ENCODE measurements at regions not wholly inside any gene's neighbourhood (a gene's known extent, or its start where the extent isn't known, plus 50 kb on each side); places are given as distances from the start of the nearest gene placed in this dataset.

- Histone ChIP-seq H3K27ac (no peak overlapping the region), H3K27me3 (no peaks in the 10 kb centered on the region), H3K9me3 (no peaks in the 10 kb centered on the region), H3K36me3 (no peaks in the 10 kb centered on the region), H3K4me3 (ENCODE audit: low read depth in 1 of 2, low read length in 1 of 2) (no peak overlapping the region), H3K4me1 (ENCODE audit: control insufficient read depth in 1 of 2, insufficient read depth in 1 of 2, low read depth in 1 of 2, low read length in 1 of 2) (no peaks in the 10 kb centered on the region)
- TF ChIP-seq CTCF (IDR thresholded peaks at IDR 0.05), result no peak
Measured at GRCh38 chr10:128734161-128734560, 607.9 kb upstream of the MKI67 start.

GRCh38 chr10:128734734-128735133 is 608.5 kb upstream of the MKI67 start:
- H3K4me1 ChIP-seq (ENCODE audit: control insufficient read depth in 1 of 2, insufficient read depth in 1 of 2, low read depth in 1 of 2, low read length in 1 of 2), result no peaks in the 10 kb centered on the region
- H3K4me3 ChIP-seq (ENCODE audit: low read depth in 1 of 2, low read length in 1 of 2), result no peak overlapping the region
- H3K9me3 ChIP-seq, result no peaks in the 10 kb centered on the region
- H3K36me3 ChIP-seq, result no peaks in the 10 kb centered on the region
- H3K27me3 ChIP-seq, result no peaks in the 10 kb centered on the region
- H3K27ac ChIP-seq, result no peak overlapping the region
- no peak for TF ChIP-seq CTCF (IDR thresholded peaks at IDR 0.05)

- H3K27ac ChIP-seq, result no peak overlapping the region
- no peak overlapping the region for H3K4me3 ChIP-seq (ENCODE audit: low read depth in 1 of 2, low read length in 1 of 2)
- H3K4me1 ChIP-seq (ENCODE audit: control insufficient read depth in 1 of 2, insufficient read depth in 1 of 2, low read depth in 1 of 2, low read length in 1 of 2), result no peaks in the 10 kb centered on the region
- no peaks in the 10 kb centered on the region for H3K27me3 ChIP-seq
- no peaks in the 10 kb centered on the region for H3K36me3 ChIP-seq
- no peaks in the 10 kb centered on the region for H3K9me3 ChIP-seq
- no peak for TF ChIP-seq CTCF (IDR thresholded peaks at IDR 0.05)
Measured at GRCh38 chr10:128735996-128736395, 609.8 kb upstream of the MKI67 start.

- TF ChIP-seq CTCF (IDR thresholded peaks at IDR 0.05), result no peak
- Histone ChIP-seq H3K9me3 (no peaks in the 10 kb centered on the region), H3K27ac (no peak overlapping the region), H3K36me3 (no peaks in the 10 kb centered on the region), H3K4me3 (ENCODE audit: low read depth in 1 of 2, low read length in 1 of 2) (no peak overlapping the region), H3K27me3 (no peaks in the 10 kb centered on the region), H3K4me1 (ENCODE audit: control insufficient read depth in 1 of 2, insufficient read depth in 1 of 2, low read depth in 1 of 2, low read length in 1 of 2) (no peaks in the 10 kb centered on the region)
Measured at GRCh38 chr10:128738386-128738915, 612.2 kb upstream of the MKI67 start.

GRCh38 chr10:128739930-128740329 is 613.7 kb upstream of the MKI67 start:
- Histone ChIP-seq H3K27ac (no peak overlapping the region), H3K4me3 (ENCODE audit: low read depth in 1 of 2, low read length in 1 of 2) (no peak overlapping the region), H3K4me1 (ENCODE audit: control insufficient read depth in 1 of 2, insufficient read depth in 1 of 2, low read depth in 1 of 2, low read length in 1 of 2) (no peaks in the 10 kb centered on the region), H3K9me3 (no peaks in the 10 kb centered on the region), H3K27me3 (peaks cover 1% of the 10 kb centered on the region), H3K36me3 (no peaks in the 10 kb centered on the region)
- no peak for TF ChIP-seq CTCF (IDR thresholded peaks at IDR 0.05)

GRCh38 chr10:128741180-128741579 is 615.0 kb upstream of the MKI67 start:
- Histone ChIP-seq H3K4me3 (ENCODE audit: low read depth in 1 of 2, low read length in 1 of 2) (no peak overlapping the region), H3K27ac (no peak overlapping the region), H3K36me3 (no peaks in the 10 kb centered on the region), H3K4me1 (ENCODE audit: control insufficient read depth in 1 of 2, insufficient read depth in 1 of 2, low read depth in 1 of 2, low read length in 1 of 2) (no peaks in the 10 kb centered on the region), H3K27me3 (peaks cover 11% of the 10 kb centered on the region), H3K9me3 (no peaks in the 10 kb centered on the region)
- TF ChIP-seq CTCF (IDR thresholded peaks at IDR 0.05), result no peak
